ENCODE measurements at regions not wholly inside any gene's neighbourhood (a gene's known extent, or its start where the extent isn't known, plus 50 kb on each side); places are given as distances from the start of the nearest gene placed in this dataset.

- no peak for TF ChIP-seq CTCF (IDR thresholded peaks at IDR 0.05; ENCODE audit: low read depth, low read length)
- TF ChIP-seq EZH2phosphoT487 (IDR thresholded peaks at IDR 0.05; ENCODE audit: low read depth) = no peak
Observed at GRCh38 chr14:95404583-95404982, 84.9 kb upstream of the CLMN start.
